Activated naive CD8-positive, alpha-beta T cell treated with anti-CD3 and anti-CD28 coated beads, Interleukin-2, amount 10 ng/mL, durations not matched to agents 7 days and 5 days (primary cell): ENCODE measurements at regions not wholly inside any gene's neighbourhood (a gene's known extent, or its start where the extent isn't known, plus 50 kb on each side); places are given as distances from the start of the nearest gene placed in this dataset.

Experiments used
- ATAC-seq: fragments of 150-1000 bp; cut with Tn5 transposase; one replicate; pipeline ENCODE4 v1.10.0; 2021; ENCODE audit warnings: low read depth, moderate library complexity
- POLR2A ChIA-PET: fragments of 350-600 bp; sonication (Branson Sonifier 250); formaldehyde crosslinking; loops from one replicate; lab custom pipeline; 2021; ENCODE audit warnings: antibody characterized with exemption; lab: Charles Lee
- DNase-seq: peaks from one replicate; pipeline ENCODE4 v3.0.0; 2021
- H3K27ac Mint-ChIP-seq: one replicate; pipeline ENCODE4 v1.8.0; 2022; ENCODE audit warnings: mild to moderate bottlenecking, mixed read lengths
- H3K27me3 Mint-ChIP-seq: one replicate; pipeline ENCODE4 v1.8.0; 2022; ENCODE audit warnings: mild to moderate bottlenecking, moderate library complexity, mixed read lengths
- H3K36me3 Mint-ChIP-seq: one replicate; pipeline ENCODE4 v1.8.0; 2021; ENCODE audit warnings: mild to moderate bottlenecking, mixed read lengths
- H3K4me1 Mint-ChIP-seq: one replicate; pipeline ENCODE4 v1.8.0; 2021; ENCODE audit warnings: mixed read lengths
- H3K4me3 Mint-ChIP-seq: one replicate; pipeline ENCODE4 v1.8.0; 2022; ENCODE audit warnings: mild to moderate bottlenecking, moderate library complexity, mixed read lengths
- H3K9me3 Mint-ChIP-seq: one replicate; pipeline ENCODE4 v1.8.0; 2021; ENCODE audit warnings: mixed read lengths

DNA sequence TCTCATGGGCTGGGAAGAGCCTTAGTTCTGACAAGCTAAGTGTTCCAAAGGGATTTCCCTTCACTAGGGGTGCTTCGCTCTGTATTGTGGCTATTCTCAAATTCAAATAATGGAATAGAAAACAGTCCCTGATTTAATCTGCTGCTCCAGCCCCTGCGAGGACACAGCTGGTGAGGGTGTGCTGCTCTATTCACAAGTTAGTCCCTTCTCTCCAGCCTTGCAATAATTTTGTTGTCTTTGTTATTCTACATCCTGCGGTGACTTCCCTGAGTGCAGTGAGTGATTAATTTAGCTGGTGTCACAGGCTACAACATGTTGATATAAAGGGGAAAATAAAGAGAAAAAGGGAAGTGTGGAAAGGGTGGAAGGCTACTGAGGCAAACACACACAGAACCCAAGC lies 180.5 kb upstream of the VEPH1 start:
- Mint-ChIP-seq H3K27me3 (no peaks in the 10 kb centered on the region), H3K9me3 (peaks cover 2% of the 10 kb centered on the region), H3K27ac (no peak overlapping the region), H3K4me1 (no peaks in the 10 kb centered on the region), H3K36me3 (no peaks in the 10 kb centered on the region), H3K4me3 (no peak overlapping the region)
- no peak for ATAC-seq
- no peak for DNase-seq
- POLR2A ChIA-PET: no interaction called here

- POLR2A ChIA-PET: no interaction called here
- H3K36me3 Mint-ChIP-seq: no peaks in the 10 kb centered on the region
- ATAC-seq (no peak), DNase-seq (no peak)
- no peaks in the 10 kb centered on the region for H3K4me1 Mint-ChIP-seq
- peaks cover 1% of the 10 kb centered on the region for H3K27me3 Mint-ChIP-seq
- no peak overlapping the region for H3K27ac Mint-ChIP-seq
- H3K4me3 Mint-ChIP-seq: no peak overlapping the region
- H3K9me3 Mint-ChIP-seq: no peaks in the 10 kb centered on the region
These were observed 168.8 kb upstream of the VEPH1 start for GRCh38 chr3:157672061-157672460.

- Mint-ChIP-seq H3K27me3 (peaks cover 1% of the 10 kb centered on the region), H3K9me3 (no peaks in the 10 kb centered on the region), H3K4me3 (no peak overlapping the region), H3K36me3 (no peaks in the 10 kb centered on the region), H3K4me1 (no peaks in the 10 kb centered on the region), H3K27ac (no peak overlapping the region)
- ATAC-seq: no peak
- DNase-seq: no peak
- POLR2A ChIA-PET: no interaction called here
These were observed 168.4 kb upstream of the VEPH1 start for GRCh38 chr3:157671656-157672055.

- POLR2A ChIA-PET: no interaction called here
- no peaks in the 10 kb centered on the region for H3K9me3 Mint-ChIP-seq
- H3K27ac Mint-ChIP-seq: no peak overlapping the region
- no peaks in the 10 kb centered on the region for H3K36me3 Mint-ChIP-seq
- H3K4me3 Mint-ChIP-seq: no peak overlapping the region
- H3K27me3 Mint-ChIP-seq: peaks cover 1% of the 10 kb centered on the region
- ATAC-seq (no peak), DNase-seq (no peak)
- no peaks in the 10 kb centered on the region for H3K4me1 Mint-ChIP-seq
These were observed 166.2 kb upstream of the VEPH1 start for GRCh38 chr3:157669416-157669815.

DNA sequence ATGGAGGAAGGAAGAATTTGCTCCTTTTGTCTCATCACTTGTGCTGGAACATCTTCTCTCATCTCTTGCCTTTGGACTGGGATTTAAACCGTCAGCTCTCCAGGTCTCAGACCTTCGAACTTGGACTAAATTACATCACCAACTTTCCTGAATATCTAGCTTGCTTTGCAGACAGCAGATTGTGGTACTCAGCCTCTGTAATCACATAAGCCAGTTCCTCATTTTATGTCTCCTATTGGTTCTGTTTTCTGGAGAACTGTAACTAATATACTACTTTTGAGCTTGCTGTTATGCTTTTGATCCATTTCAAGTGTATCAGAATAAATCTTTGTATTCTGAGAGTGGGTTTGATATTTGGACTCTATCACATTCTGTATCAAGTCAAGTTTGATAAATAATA lies 164.3 kb upstream of the VEPH1 start:
- POLR2A ChIA-PET: no interaction called here
- no peaks in the 10 kb centered on the region for H3K9me3 Mint-ChIP-seq
- H3K27me3 Mint-ChIP-seq: peaks cover 1% of the 10 kb centered on the region
- no peak for ATAC-seq
- H3K36me3 Mint-ChIP-seq: no peaks in the 10 kb centered on the region
- no peaks in the 10 kb centered on the region for H3K4me1 Mint-ChIP-seq
- H3K27ac Mint-ChIP-seq: no peak overlapping the region
- H3K4me3 Mint-ChIP-seq: no peak overlapping the region
- DNase-seq: no peak

GRCh38 chr3:157662171-157662570 lies 159.0 kb upstream of the VEPH1 start:
- Mint-ChIP-seq H3K4me1 (no peaks in the 10 kb centered on the region), H3K36me3 (no peaks in the 10 kb centered on the region), H3K9me3 (no peaks in the 10 kb centered on the region), H3K27me3 (no peaks in the 10 kb centered on the region), H3K4me3 (no peak overlapping the region), H3K27ac (no peak overlapping the region)
- POLR2A ChIA-PET: no interaction called here
- ATAC-seq (no peak), DNase-seq (no peak)

- POLR2A ChIA-PET: no interaction called here
- ATAC-seq: no peak
- Mint-ChIP-seq H3K36me3 (no peaks in the 10 kb centered on the region), H3K4me1 (no peaks in the 10 kb centered on the region), H3K27me3 (no peaks in the 10 kb centered on the region), H3K27ac (no peak overlapping the region), H3K9me3 (no peaks in the 10 kb centered on the region), H3K4me3 (no peak overlapping the region)
- DNase-seq: no peak
These were observed 157.6 kb upstream of the VEPH1 start for GRCh38 chr3:157660847-157661246.

- Mint-ChIP-seq H3K27ac (no peak overlapping the region), H3K4me3 (no peak overlapping the region), H3K9me3 (no peaks in the 10 kb centered on the region), H3K4me1 (no peaks in the 10 kb centered on the region), H3K27me3 (no peaks in the 10 kb centered on the region), H3K36me3 (no peaks in the 10 kb centered on the region)
- POLR2A ChIA-PET: no interaction called here
- ATAC-seq: no peak
- no peak for DNase-seq
These were observed 149.2 kb upstream of the VEPH1 start for GRCh38 chr3:157652366-157652765.

GRCh38 chr3:157650699-157651098 lies 147.5 kb upstream of the VEPH1 start:
- H3K4me3 Mint-ChIP-seq: no peak overlapping the region
- no peak for ATAC-seq
- no peak for DNase-seq
- POLR2A ChIA-PET: no interaction called here
- H3K27ac Mint-ChIP-seq: no peak overlapping the region
- H3K9me3 Mint-ChIP-seq: no peaks in the 10 kb centered on the region
- H3K36me3 Mint-ChIP-seq: no peaks in the 10 kb centered on the region
- peaks cover 3% of the 10 kb centered on the region for H3K27me3 Mint-ChIP-seq
- no peaks in the 10 kb centered on the region for H3K4me1 Mint-ChIP-seq

DNA sequence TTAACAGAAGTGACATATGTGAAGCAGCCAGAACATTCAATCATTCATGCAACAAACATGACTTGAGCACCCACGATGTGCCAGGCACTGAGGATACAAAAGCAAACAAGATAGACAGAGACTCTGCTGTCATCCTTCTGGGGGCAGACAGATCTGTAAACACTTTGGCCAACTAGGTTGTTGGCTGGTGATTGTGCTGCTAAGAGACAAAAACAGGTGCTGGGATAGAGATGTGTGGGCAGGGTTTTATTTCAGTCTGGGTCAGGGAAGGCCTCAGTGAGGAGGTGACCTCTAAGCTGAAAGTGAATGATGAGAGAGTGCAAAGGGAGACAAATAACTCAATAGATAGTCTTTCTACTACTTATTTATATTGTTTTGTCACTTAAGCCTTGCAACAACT lies 147.0 kb upstream of the VEPH1 start:
- Mint-ChIP-seq H3K36me3 (no peaks in the 10 kb centered on the region), H3K4me3 (no peak overlapping the region), H3K27ac (no peak overlapping the region), H3K9me3 (no peaks in the 10 kb centered on the region), H3K4me1 (no peaks in the 10 kb centered on the region), H3K27me3 (peaks cover 3% of the 10 kb centered on the region)
- POLR2A ChIA-PET: no interaction called here
- ATAC-seq (no peak), DNase-seq (no peak)

DNA sequence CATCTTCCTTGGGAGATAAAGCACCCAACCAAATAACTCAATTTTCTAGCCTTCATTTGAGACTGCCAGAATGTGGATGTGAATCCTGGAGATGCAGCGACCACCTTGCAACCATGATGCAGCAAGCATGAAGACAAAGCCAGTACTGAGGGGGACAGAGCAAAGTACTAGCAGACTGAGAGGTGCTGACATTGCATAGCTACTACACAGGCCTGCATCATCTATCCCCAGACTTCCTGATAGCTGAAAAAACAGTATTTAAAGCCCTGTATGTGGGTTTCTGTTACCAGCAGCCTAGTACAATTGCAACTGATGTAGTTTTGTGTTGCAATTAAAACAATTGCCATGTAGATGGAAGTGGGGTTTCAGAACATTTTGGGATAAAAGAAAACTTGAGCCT lies 146.3 kb upstream of the VEPH1 start:
- no peaks in the 10 kb centered on the region for H3K9me3 Mint-ChIP-seq
- DNase-seq (no peak), ATAC-seq (no peak)
- H3K27ac Mint-ChIP-seq: no peak overlapping the region
- POLR2A ChIA-PET: no interaction called here
- no peaks in the 10 kb centered on the region for H3K36me3 Mint-ChIP-seq
- H3K4me1 Mint-ChIP-seq: no peaks in the 10 kb centered on the region
- H3K27me3 Mint-ChIP-seq: peaks cover 3% of the 10 kb centered on the region
- H3K4me3 Mint-ChIP-seq: no peak overlapping the region

DNA sequence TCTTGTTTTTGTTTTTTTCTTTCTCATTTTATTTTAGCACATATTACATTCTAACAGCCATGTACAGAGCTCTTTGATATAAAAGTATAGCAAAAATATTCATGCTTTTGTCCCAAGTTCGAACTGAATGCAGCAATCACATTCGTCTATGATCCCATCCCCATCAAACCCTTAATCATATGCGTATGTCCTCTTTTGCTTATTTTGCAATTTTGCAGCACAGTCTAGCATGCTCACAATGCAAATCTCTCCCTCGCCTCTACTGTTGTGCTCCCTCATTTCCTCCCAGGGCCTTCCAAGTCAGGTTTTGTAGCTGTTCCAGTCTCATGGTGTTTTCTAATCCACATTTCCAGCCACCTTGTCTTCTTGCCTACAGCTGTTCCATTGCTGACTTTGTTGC lies 144.6 kb upstream of the VEPH1 start:
- no peak overlapping the region for H3K4me3 Mint-ChIP-seq
- POLR2A ChIA-PET: no interaction called here
- no peak for ATAC-seq
- H3K36me3 Mint-ChIP-seq: no peaks in the 10 kb centered on the region
- no peak for DNase-seq
- no peaks in the 10 kb centered on the region for H3K9me3 Mint-ChIP-seq
- H3K4me1 Mint-ChIP-seq: no peaks in the 10 kb centered on the region
- H3K27ac Mint-ChIP-seq: no peak overlapping the region
- peaks cover 3% of the 10 kb centered on the region for H3K27me3 Mint-ChIP-seq

DNA sequence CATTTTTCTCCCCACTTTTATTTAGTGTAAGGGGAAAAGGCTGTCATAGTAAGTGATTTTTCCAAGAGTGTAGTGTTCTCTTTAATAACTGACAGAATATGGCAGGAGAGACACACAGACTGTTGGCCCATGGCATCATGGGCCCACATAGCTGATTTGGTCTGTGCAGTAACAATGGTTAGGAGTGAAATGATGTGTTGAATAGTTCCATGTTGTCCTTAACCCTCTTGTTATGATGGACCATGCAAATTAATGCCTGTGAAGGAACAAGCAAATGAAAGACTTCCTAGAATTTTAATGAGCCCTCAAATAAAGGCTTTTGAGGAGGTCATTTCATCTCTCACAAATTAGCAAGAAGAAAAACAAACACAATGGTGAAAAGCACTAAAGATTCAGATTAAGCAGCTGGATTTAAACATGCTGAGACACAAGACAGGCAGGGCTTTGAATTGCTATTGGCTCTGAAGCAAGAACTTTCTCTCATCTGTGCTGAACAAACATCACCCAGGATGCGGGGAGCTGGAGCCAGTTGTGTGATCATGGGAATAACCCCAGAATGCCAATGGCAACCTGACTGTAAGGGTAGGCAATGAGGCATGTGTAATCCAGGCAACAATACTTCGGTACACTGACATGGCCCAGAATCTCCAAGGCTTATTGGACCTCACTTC lies 136.7 kb upstream of the VEPH1 start:
- Mint-ChIP-seq H3K36me3 (no peaks in the 10 kb centered on the region), H3K27me3 (no peaks in the 10 kb centered on the region), H3K27ac (no peak overlapping the region), H3K4me1 (no peaks in the 10 kb centered on the region), H3K9me3 (peaks cover 2% of the 10 kb centered on the region), H3K4me3 (no peak overlapping the region)
- ATAC-seq: no peak
- no peak for DNase-seq
- POLR2A ChIA-PET: no interaction called here

- H3K4me1 Mint-ChIP-seq: no peaks in the 10 kb centered on the region
- no peak for ATAC-seq
- no peaks in the 10 kb centered on the region for H3K36me3 Mint-ChIP-seq
- POLR2A ChIA-PET: no interaction called here
- H3K4me3 Mint-ChIP-seq: no peak overlapping the region
- peaks cover 2% of the 10 kb centered on the region for H3K9me3 Mint-ChIP-seq
- no peak for DNase-seq
- no peaks in the 10 kb centered on the region for H3K27me3 Mint-ChIP-seq
- no peak overlapping the region for H3K27ac Mint-ChIP-seq
These were observed 134.7 kb upstream of the VEPH1 start for GRCh38 chr3:157637866-157638265.

DNA sequence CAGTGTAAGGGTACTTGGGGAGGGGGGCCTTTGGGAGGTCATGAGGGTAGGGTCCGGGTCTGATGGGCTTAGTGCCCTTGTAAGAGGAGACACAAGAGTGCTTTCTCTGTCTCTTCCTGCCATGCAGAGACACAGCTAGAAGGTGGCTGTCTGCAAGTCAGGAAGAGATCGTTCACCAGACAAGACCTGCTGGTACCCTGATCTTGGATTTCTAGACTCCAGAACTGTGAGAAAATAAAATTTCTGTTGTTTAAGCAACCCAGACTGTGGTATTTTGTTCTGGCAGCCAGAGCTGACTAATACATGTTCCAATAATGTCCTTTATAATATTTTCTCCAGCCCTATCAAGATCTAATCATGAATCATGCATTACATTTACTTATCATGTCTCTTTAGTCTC lies 130.0 kb upstream of the VEPH1 start:
- POLR2A ChIA-PET: no interaction called here
- Mint-ChIP-seq H3K4me1 (no peaks in the 10 kb centered on the region), H3K27ac (no peak overlapping the region), H3K36me3 (no peaks in the 10 kb centered on the region), H3K27me3 (no peaks in the 10 kb centered on the region), H3K9me3 (peaks cover 2% of the 10 kb centered on the region), H3K4me3 (no peak overlapping the region)
- DNase-seq (no peak), ATAC-seq (no peak)
